Bronchial epithelial cell (primary cell): ENCODE measurements at regions not wholly inside any gene's neighbourhood (a gene's known extent, or its start where the extent isn't known, plus 50 kb on each side); places are given as distances from the start of the nearest gene placed in this dataset.

ENCODE experiments used
- DNase-seq: peaks from one replicate; pipeline ENCODE4 v3.0.0-alpha.2; 2010; ENCODE audit warnings: low read depth
- FAIRE-seq: peaks from 2 replicates; lab custom pipeline; 2011; peaks lifted over from hg19 to GRCh38; lab: Jason Lieb, UNC
- H3K27me3 ChIP-seq: 2 replicates; pipeline ENCODE4 v1.5.1; 2011; ENCODE audit warnings: low read length; ENCODE audit not compliant: control insufficient read depth, insufficient read depth
- H3K36me3 ChIP-seq: 2 replicates; pipeline ENCODE4 v1.5.1; 2011; ENCODE audit warnings: low read length; ENCODE audit not compliant: control insufficient read depth, insufficient read depth
- H3K4me3 ChIP-seq: 2 replicates; pipeline ENCODE4 v1.5.1; 2011; ENCODE audit warnings: mild to moderate bottlenecking, low read depth, low read length, control low read depth
- CTCF ChIP-seq: IDR thresholded peaks from 2 replicates; pipeline ENCODE4 v1.5.1; 2011; ENCODE audit warnings: mild to moderate bottlenecking, moderate library complexity, low read length, control low read depth, inconsistent platforms; ENCODE audit not compliant: insufficient read depth, severe bottlenecking

GRCh38 chr3:87161417-87161816, 65.7 kb upstream of the CHMP2B start:
- FAIRE-seq (no peak), DNase-seq (no peak)
- Histone ChIP-seq H3K36me3 (no peaks in the 10 kb centered on the region), H3K27me3 (no peaks in the 10 kb centered on the region), H3K4me3 (no peak overlapping the region)
- TF ChIP-seq CTCF = no peak

- no peak for DNase-seq
- TF ChIP-seq CTCF = no peak
- Histone ChIP-seq H3K4me3 (no peak overlapping the region), H3K27me3 (no peaks in the 10 kb centered on the region), H3K36me3 (no peaks in the 10 kb centered on the region)
- no peak for FAIRE-seq
These were observed 66.1 kb upstream of the CHMP2B start for GRCh38 chr3:87161013-87161412.

GRCh38 chr3:87158823-87159222, 68.3 kb upstream of the CHMP2B start:
- no peak for DNase-seq
- no peaks in the 10 kb centered on the region for H3K27me3 ChIP-seq
- H3K36me3 ChIP-seq = no peaks in the 10 kb centered on the region
- no peak for TF ChIP-seq CTCF
- no peak for FAIRE-seq
- no peak overlapping the region for H3K4me3 ChIP-seq

- DNase-seq (no peak), FAIRE-seq (no peak)
- Histone ChIP-seq H3K4me3 (no peak overlapping the region), H3K27me3 (no peaks in the 10 kb centered on the region), H3K36me3 (no peaks in the 10 kb centered on the region)
- no peak for TF ChIP-seq CTCF
These were observed 79.1 kb upstream of the CHMP2B start for GRCh38 chr3:87148020-87148419.

GRCh38 chr3:87147562-87147961, 79.5 kb upstream of the CHMP2B start:
- no peak for DNase-seq
- TF ChIP-seq CTCF = no peak
- no peak for FAIRE-seq
- Histone ChIP-seq H3K36me3 (no peaks in the 10 kb centered on the region), H3K4me3 (no peak overlapping the region), H3K27me3 (no peaks in the 10 kb centered on the region)

- H3K36me3 ChIP-seq = no peaks in the 10 kb centered on the region
- DNase-seq (peak; percentile 27), FAIRE-seq (no peak)
- no peak overlapping the region for H3K4me3 ChIP-seq
- H3K27me3 ChIP-seq = no peaks in the 10 kb centered on the region
- peak; percentile 50 for TF ChIP-seq CTCF
These were observed 81.6 kb upstream of the CHMP2B start for GRCh38 chr3:87145553-87145952.
